GM21390 (cell line): ENCODE measurements at regions not wholly inside any gene's neighbourhood (a gene's known extent, or its start where the extent isn't known, plus 50 kb on each side); places are given as distances from the start of the nearest gene placed in this dataset.
"Not testable (repeated sequence)": the region's sequence is repeated elsewhere in the genome, so short reads cannot be mapped to it uniquely, and the experiment has no call there.

Experiments
- ATAC-seq: cut with Tn5 transposase; IDR thresholded peaks from one replicate; pipeline ENCODE4 v1.9.1; 2021; ENCODE audit not compliant: unreplicated experiment

DNA sequence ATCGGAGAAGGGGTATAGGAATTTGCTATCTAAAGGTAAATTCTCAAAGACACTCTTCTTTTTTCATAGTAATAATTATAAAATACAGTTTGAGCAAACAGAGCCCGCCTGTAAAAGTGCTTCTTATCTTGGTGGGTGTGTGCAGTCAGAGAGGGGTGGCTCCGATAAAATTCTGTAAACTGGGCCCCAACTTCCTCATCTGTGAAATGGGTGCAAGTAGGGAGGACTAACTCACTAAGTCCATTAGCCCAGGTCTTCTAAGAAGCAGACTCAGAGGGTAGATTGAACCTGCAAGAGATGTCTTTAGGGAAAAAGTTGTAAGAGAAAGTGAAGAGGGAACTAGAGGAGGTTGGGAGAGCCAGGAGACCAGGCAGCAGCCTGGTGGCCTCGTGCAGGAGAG is 245.8 kb upstream of the RREB1 start:
- no peak for ATAC-seq

DNA sequence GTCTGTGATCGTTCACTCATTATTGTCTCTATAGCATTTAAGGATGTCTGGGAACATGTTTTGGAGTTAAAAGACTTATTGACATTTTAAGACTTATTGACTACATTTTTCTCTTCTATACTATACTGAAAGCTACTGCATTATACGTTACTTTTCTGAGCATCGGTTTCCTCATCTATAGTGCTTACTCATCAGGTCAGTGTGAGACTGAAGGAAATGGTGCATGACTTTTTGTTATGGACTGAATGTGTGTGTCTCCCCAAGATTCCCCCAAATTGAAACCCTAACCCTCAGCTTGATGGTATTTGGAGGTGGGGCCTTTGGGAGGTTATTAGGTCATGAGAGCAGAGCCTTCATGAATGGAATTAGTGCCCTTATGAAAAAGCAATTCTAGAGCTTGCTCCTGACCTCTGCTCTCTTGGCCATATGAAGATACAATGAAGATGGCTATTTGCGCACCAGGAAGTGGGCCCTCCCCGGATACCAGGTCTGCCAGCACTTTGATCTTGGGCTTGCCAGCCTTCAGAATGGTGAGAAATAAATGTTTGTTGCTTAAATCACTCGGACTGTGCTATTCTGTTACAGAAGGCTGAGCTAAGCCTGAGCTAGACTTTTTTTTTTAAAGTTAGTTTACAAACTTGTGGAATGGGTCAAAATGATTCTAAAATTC is 243.7 kb upstream of the RREB1 start:
- no peak for ATAC-seq

DNA sequence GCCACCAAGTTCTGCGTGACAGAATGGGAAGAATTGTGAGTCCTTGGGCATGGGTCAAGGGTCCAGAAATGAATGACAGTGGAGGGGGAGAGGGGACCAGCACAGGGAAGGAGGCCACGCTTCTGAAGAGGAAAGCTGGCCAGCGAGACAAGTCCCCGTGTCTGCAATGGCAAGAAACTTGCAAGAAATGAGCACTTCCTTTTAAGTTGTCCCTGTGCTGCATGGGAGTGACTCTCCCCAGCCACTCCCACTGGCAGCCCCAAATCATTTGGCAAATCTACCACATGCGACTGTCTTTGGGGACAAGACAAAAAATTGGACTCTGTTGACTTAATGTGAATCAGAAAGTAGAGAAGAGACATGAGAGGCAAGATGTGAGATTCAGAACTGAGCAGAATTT is 242.2 kb upstream of the RREB1 start:
- ATAC-seq, result no peak

DNA sequence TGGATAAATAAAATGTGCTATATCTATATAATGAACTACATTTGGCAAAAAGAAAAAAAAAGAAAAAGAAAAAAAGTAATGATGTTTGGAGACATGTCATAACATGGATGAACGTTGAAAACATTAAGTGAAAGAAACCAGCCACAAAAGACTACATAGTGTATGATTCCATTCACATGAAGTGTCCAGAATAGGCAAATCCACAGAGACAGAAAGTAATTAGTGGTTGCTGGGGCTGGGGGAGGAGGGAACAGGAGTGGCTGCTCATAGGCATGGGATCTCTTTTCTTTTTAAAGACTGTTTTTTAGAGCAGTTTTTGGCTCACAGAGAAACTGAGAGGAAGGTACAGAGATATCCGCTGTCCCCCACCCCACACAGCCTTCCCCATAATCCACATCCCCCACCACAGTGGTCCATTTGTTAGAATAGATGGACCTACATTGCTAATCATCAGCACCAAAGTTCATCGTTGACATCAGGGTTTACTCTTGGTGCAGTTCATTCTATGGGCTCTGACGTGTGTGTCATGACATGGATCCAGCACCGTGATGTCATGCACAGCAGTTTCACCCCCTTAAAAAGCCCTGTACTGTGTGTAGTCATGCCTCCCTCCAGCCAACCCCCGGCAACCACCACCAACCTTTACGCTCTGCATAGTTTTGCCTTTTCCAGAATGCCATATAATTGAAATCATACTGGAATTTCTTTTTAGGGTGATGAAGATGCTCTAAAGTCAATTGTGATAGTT is 240.9 kb upstream of the RREB1 start:
- no peak for ATAC-seq

DNA sequence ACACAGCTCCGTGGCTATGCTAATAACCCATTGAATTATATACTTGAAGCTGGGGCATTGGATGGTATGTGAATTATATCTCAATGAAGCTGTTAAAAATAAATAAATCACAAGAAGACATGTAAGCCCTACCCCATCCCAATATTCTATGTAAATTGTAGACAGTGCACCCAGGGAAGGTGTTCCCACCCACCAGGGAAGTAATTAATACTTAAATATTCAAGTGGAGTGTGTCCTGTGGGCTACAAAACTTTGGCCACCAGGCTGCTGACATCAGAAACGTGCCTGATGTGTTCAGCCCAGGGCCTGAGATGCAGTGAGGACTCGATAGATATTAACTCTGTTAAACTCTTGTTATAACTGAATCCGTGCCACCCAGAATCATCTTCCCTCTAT is 240.4 kb upstream of the RREB1 start:
- no peak for ATAC-seq

DNA sequence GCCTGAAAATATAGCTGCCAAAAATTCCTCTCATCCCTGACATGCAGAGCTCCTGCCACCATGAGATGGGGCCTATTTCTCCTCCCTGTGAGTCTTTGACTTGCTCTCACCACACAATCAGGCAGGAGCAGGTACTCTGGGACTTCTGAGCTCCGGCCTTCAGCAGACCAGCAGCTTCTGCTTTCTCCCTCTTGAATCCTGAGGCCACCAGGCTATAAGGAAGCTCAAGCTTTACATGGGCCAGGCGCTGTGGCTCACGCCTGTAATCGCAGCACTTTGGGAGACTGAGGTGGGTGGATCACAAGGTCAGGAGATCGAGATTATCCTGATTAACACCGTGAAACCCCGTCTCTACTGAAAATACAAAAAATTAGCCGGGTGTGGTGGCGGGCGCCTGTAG is 238.7 kb upstream of the RREB1 start:
- ATAC-seq, result no peak

DNA sequence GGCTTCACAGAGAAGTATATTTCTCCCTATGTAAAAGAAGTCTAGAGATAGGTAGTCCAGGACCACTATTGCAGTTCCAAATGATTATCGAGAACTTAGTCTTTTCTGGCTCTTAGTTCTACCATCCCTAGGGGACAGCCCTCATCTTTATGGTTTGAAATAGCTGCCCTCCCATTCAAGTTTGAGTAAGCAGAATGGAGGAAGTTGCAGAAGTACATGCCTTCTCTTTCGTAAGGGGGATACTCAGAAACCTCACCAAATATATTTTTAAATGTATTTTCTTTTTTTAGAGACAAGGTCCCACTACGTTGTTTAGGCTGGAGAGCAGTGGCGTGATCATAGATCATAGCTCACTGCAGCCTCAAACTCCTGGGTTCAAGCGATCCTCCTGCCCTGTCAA is 236.8 kb upstream of the RREB1 start:
- ATAC-seq, result no peak

DNA sequence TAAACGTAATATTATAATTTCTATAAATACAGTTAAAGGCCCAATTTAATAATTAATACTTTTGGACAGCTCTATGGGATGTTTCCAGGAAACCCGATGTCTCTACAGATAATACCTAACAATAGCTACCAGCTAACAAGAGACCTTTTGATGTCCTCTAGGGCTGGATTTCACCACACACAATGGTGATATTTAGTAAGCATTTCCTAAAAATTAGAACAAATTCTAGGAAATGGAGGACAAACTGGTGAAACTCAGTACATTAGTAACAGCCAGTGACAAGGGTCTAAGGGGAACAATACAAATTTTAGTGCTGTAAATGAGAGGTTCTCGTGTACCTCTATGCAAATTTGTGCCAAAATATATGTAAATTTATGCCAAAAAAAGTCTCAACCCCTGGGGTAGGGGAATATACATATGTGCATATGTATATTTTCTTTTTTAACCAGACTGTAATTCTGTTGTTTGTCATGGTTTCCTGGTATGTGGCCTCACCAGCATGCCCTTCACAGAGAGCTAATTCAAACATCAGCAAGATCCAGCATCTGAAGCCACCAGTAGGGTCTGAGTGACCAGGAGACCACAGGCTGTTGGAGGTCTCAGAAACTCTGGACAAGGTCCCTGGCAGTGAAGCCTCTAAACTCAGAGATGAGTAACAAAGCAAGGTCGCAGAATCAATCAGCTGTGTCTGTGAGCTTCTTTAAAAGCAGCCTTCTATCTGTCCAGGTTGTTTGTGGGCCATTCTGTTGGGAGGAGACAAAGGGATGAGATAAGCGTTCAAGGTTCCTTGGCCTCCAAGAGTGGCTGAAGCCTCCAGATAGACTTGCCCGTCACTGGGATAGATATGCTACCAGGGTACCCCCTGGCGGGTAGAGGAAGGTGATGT is 235.1 kb upstream of the RREB1 start:
- ATAC-seq, result no peak

DNA sequence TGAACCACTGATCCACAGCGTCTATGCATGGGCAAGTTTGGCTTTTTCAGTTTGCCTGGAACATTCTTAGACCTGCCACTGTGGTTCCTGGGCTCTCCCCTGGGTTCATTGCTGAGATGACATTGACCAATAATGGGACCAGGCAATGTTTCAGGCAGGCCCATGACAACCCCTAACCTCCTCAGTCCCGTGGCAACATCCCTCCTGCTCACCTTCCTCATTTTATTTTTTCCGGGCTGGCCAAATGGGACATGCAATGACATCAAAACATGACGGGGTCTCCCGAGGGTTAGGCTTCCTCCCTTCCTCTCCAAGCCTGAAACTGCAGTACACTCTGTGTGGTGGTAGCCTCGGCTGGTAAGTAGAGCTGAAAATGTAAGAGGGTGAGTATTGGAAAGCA is 234.0 kb upstream of the RREB1 start:
- no peak for ATAC-seq

DNA sequence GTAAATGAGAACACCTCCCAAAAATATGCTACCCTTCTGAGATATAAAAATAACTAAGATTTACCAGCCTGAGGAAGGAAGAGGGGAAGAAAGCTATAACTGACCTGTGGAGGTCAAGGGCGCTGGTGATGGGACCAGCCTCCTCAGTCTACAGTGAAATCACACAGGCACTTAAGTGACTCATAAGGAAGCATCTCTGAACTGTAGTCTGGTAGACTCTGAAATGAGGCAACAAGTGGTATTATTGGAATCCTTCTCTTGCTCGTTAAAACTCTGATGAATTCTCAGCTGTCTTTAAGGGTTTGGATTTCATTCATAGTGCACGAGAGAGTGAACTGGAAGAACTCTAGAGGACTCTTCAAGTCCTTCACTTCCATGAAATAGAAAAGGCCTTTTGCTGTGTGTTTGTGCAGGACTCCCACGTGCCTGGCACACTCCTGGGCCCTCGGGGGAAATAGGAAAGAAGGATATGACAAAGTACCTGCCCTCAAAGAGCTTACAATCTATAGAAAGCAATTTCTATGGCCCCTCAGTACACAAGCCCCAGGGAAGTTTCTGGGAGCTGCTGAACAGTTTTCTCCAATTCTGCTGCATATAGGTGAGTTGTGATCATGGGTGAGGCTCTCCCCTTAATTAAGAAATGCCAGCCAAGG is 231.8 kb upstream of the RREB1 start:
- no peak for ATAC-seq

DNA sequence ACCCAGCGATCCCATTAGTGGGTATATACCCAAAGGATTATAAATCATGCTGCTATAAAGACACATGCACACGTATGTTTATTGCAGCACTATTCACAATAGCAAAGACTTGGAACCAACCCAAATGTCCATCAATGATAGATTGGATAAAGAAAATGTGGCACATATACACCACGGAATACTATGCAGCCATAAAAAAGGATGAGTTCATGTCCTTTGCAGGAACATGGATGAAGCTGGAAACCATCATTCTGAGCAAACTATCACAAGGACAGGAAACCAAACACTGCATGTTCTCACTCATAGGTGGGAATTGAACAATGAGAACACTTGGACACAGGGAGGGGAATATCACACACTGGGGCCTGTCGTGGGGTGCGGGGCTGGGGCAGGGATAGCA is 230.0 kb upstream of the RREB1 start:
- ATAC-seq, result not testable (repeated sequence)

DNA sequence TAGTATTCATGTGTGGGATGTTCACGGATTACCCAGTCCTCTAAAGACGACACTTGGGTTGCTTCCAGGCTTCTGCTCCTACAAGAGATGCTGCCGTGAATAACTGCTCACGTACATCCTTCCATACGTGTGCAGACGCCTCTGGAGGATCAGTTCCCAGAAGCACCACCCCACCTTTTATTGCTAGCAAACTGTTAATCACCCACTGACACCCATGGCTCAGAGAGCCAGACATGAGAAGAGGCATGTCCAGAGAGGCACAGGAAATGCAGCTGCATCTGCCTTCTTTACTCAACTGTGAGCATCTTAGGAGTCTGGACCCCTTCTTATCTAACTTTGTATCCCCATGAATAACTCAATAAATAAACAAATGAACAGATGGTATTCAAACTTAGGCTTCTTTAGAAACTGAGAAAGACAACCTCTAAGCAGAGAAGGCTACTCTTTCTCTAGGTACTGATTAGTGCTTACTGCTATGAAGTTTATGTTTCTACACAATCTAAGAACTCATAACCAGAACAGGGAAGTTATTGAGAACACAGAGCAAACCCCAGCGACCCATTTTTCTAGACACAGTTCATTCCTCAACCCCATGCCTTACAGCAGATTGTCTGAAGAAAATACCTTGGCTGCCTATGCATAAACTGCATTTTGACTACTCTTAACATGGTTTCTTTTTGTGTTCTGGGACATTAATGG is 228.7 kb upstream of the RREB1 start:
- ATAC-seq, result peak; percentile 65

DNA sequence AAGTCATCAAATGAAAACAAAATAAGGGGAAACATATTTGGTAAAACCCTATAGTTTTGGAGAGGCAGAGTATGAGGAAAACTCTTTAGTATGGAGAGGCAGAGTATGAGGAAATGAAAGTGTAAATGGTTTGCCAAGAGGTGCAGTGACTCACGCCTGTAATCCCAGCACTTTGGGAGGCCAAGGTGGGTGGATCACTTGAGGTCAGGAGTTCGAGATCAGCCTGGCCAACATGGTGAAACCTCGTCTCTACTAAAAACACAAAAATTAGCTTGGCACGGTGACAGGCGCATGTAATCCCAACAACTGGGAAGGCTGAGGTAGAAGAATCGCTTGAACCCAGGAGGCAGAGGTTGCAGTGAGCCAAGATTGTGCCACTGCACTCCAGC is 228.2 kb upstream of the RREB1 start:
- ATAC-seq, result peak; percentile 18

DNA sequence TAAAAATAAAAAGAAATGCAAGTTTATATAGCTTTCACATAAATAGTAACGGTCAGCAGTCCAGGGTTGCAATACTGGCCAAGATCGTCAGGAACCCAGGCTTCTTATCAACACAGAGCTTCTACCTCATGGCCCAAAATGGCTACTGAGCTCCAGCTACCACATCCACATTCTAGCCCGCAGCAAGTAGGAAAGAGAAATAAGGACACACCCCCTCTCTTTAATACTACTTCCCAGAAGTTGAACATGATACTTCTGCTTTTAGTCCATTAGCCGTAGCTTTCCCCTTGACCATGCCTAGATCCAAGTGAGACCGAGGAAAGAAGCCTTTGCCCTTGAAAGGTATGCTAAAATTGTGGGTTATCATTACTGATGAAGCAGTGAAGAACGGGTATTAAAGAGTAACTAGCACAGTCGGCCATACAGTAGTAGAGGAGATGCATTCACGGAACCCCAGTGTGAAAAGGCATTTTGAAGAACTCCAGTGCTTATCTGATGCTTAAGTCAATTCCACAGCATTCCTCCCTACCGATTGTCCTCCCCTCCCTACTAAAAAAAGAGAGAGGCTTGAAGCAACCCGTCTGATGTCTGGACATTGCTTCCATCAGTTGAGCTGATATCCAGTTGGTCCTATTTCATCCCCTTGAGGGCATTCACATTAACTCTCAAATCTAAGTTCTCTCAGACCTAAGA is 226.9 kb upstream of the RREB1 start:
- ATAC-seq, result no peak

DNA sequence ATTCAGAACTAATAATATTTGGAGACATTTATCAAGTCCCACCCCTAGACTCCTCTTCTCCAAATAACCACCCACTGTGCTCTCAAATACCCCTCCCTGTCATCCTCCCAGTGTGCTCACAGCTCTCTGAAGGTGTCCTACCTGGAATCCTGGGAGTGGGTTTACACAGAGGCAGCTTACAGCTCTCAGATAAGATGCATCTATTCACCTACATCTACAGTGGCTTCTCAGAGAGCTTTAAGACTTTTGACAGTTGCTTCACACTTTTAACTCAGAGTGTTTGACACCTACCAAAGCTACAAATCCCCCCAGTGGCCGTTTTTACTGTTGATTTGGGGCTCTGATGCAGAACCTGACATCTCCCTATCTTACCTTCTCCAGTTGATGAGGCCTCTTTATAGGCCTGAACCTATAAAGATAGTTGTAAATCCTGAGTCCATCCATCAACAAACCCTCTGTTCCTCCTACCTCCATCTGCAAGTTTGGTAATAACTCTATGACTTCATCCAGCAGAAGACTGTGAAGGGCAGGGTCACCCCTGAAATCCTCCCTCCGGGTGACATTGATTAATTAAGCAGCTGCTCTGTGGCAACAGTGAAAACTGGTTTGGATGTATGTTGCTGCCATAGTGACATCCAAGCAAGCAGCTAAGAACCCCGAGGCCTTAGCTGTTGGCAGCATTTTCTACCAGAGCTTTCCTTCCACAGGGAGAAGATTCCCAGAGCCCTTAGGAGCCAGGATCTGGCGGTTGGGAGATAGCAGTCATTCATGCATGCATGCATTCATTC is 226.1 kb upstream of the RREB1 start:
- ATAC-seq, result no peak

DNA sequence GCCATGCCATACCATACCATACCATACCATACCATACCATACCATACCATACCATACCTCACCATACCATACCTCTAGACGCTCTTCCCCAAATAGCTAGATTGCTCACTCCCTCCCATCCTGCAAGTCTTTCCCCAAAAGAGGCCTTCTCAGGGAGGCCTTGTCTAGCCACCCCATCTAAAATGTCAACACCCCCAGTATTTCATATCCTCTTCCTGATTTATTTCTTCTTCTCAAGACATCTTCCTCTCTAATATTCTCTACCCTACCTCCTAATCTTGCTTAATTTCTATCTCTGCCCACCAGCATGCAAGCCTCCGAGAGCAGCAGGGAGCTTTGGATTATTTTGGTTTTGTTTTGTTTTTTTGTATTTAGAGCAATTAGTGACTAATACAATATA is 225.2 kb upstream of the RREB1 start:
- ATAC-seq, result no peak

DNA sequence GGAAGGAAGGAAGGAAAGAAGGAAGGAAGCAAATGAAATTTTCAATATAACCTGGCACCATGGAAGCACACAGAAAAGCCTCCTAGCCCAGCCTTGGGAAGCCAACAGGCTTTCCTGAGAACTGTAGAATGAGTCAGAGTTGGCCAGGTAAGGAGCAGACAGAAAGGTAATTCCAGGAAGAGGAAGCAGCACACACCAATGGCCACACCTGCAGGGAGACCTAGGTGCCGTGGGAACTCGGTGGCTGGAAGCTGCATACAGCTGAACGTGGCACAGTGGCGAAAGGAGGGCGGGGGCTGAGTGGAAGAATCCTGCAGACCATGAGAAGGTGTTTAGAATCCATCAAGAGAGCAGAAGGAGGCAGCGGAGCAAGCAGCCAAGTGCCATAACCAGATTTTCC is 224.8 kb upstream of the RREB1 start:
- ATAC-seq, result no peak

DNA sequence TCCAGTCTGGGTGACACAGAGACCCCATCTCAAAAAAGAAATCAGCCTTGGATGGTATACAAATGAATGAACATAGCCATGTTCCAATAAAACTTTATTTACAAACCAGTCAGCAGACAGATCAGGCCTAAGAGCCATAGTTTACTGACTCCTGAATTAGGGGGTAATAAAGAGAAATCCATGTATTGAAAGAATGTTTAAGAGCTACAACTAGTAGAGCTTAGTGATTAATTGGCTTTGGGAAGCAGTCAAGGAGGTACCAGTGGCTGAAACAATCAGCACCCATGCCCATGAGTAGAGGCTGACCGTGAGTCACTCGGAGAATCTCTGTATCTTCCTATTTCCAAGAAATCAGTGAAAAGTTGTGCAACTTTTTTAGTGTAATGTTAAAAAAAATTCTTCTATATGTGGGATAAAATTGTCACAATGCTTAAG is 223.6 kb upstream of the RREB1 start:
- ATAC-seq, result no peak

DNA sequence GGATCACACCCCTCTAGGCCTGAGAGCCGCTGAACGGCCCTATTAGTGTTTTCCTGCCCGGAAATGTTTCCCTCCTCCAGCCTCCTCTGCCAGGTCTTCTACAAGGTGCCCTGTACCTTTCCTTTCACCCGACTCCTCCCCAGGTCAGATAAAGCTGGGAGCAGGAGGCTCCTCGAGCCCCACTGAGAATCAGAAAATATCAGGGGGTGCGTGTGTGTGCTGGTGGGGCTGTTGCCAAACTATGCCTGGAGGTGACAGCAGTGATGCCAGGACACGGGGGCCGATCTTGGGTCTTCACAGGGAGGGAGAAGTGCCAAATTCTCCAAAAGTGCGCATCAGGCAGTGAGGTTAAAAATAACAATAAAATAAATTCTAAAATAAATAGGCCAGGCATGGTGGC is 222.8 kb upstream of the RREB1 start:
- no peak for ATAC-seq
